PFSK-1 (cell line): ENCODE measurements at regions not wholly inside any gene's neighbourhood (a gene's known extent, or its start where the extent isn't known, plus 50 kb on each side); places are given as distances from the start of the nearest gene placed in this dataset.

Experiments used
- FOXP2 ChIP-seq: optimal IDR thresholded peaks from 2 replicates; pipeline ENCODE3; 2011; ENCODE audit warnings: borderline replicate concordance, control low read depth, inconsistent platforms; ENCODE audit not compliant: insufficient read depth; ENCODE audit errors: extremely low read length, extremely low read depth
- POLR2AphosphoS5 ChIP-seq: IDR thresholded peaks from 2 replicates; pipeline ENCODE4 v1.6.1; 2012; ENCODE audit warnings: low read depth, mild to moderate bottlenecking, control low read depth, low read length, moderate library complexity
- REST ChIP-seq, 2 experiments: IDR thresholded peaks; 2 replicates each; pipeline versions ENCODE4 v1.6.1 to v1.8.0; 2011 to 2012; ENCODE audit warnings: low read depth in 2 of 2, low read length in 2 of 2, control low read depth in 1 of 2, inconsistent platforms in 1 of 2, mild to moderate bottlenecking in 1 of 2, moderate library complexity in 1 of 2; ENCODE audit not compliant: insufficient read depth in 1 of 2
- SIN3A ChIP-seq: IDR thresholded peaks from 2 replicates; pipeline ENCODE4 v1.6.1; 2012; ENCODE audit warnings: mild to moderate bottlenecking, low read length, moderate library complexity, borderline replicate concordance; ENCODE audit not compliant: insufficient read depth
- TAF1 ChIP-seq: IDR thresholded peaks from 2 replicates; pipeline ENCODE4 v1.6.1; 2012; ENCODE audit warnings: low read length, control low read depth, borderline replicate concordance; ENCODE audit not compliant: insufficient read depth

GRCh38 chr9:18422296-18423036, 51.5 kb upstream of the ADAMTSL1 start:
- no peak for TF ChIP-seq SIN3A
- TF ChIP-seq REST (IDR thresholded peaks at IDR 0.05; ENCODE audit: insufficient read depth in 1 of 2, low read depth in 2 of 2, low read length in 2 of 2): no peak
- no peak for TF ChIP-seq TAF1
- TF ChIP-seq POLR2AphosphoS5: no peak
- no peak for TF ChIP-seq FOXP2

DNA sequence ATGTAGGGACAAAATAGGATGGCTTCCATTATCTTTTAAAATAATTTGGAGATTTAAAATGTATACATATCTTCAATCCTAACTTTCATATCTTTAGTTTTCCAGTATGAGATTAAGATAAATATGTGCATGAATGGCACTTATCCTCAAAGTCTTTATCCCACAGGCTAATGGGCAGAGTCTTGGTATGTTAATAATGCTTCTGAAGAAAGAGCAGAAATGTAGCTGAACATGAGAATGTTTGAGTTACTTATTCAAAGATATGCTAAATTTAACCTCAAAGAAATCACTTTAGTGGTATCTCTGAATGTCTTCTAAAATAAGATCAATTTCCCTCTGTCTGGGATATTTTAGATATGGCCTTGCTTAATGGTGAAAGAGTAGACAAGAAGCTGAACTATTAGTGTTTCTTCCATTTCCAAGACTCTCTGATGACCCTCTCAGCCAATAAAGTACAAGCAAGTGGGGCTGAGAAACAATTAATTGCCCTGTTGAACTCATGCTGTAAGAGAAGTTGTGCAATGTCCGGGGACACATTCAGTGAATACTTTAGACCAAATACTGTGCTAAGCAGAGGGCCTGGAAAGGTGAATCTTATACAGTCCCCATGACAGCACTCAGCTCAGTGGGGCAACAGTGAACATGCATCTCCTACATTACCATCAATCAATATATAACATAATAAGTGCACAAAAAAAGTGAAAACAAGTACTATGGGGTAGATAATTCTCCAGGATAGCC, 50.0 kb upstream of the ADAMTSL1 start:
- TF ChIP-seq FOXP2 (no peak), SIN3A (no peak), REST (IDR thresholded peaks at IDR 0.05; ENCODE audit: insufficient read depth in 1 of 2, low read depth in 2 of 2, low read length in 2 of 2) (no peak), TAF1 (no peak), POLR2AphosphoS5 (no peak)
